ENCODE measurements at regions not wholly inside any gene's neighbourhood (a gene's known extent, or its start where the extent isn't known, plus 50 kb on each side); places are given as distances from the start of the nearest gene placed in this dataset.

DNA sequence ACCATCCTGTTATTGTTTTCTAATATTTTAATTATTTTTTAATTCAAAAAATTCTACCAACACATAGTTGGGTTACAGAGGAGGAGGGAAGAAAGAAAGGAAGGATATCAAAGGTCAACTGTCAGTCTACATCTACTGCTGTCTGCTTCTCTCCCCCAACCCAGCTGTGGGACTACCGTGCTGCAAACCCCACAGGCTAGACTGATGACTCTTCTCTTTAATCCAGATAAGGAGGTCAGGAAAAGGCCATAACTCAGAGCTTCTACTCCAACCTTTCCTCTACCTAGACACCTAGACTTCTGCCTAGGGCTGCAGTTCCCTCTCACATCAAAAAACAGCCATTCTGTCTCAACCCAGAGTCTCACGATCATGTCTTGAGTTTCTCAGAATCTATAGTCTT is 124.2 kb upstream of the ETV3 start:
- TF ChIP-seq, protein P1, sequence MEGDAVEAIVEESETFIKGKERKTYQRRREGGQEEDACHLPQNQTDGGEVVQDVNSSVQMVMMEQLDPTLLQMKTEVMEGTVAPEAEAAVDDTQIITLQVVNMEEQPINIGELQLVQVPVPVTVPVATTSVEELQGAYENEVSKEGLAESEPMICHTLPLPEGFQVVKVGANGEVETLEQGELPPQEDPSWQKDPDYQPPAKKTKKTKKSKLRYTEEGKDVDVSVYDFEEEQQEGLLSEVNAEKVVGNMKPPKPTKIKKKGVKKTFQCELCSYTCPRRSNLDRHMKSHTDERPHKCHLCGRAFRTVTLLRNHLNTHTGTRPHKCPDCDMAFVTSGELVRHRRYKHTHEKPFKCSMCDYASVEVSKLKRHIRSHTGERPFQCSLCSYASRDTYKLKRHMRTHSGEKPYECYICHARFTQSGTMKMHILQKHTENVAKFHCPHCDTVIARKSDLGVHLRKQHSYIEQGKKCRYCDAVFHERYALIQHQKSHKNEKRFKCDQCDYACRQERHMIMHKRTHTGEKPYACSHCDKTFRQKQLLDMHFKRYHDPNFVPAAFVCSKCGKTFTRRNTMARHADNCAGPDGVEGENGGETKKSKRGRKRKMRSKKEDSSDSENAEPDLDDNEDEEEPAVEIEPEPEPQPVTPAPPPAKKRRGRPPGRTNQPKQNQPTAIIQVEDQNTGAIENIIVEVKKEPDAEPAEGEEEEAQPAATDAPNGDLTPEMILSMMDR (IDR thresholded peaks at IDR 0.05), result no peak
- TF ChIP-seq ZFX (IDR thresholded peaks at IDR 0.05; ENCODE audit: borderline replicate concordance), result no peak

Measured in 22Rv1 (cell line).